Uterus (tissue), 2 donors: ENCODE measurements at regions not wholly inside any gene's neighbourhood (a gene's known extent, or its start where the extent isn't known, plus 50 kb on each side); places are given as distances from the start of the nearest gene placed in this dataset.

Experiments used
- POLR2A ChIP-seq, 2 donors: fragments of 450-650 bp; IDR thresholded peaks; one replicate each; pipeline ENCODE4 v1.6.1; 2016; ENCODE audit warnings: antibody characterized with exemption in 2 of 2, mild to moderate bottlenecking in 1 of 2, moderate library complexity in 1 of 2
- TF ChIP-seq, protein P1 (sequence below), 4 experiments: fragments of 200-600 bp in 2 of 4; fragments of 450-650 bp in 2 of 4; sonication (generic) in 2 of 4; IDR thresholded peaks; one replicate each; pipeline ENCODE4 v1.5.1; 2016 to 2019; ENCODE audit warnings: antibody characterized with exemption in 4 of 4, mild to moderate bottlenecking in 2 of 4, moderate library complexity in 1 of 4

DNA sequence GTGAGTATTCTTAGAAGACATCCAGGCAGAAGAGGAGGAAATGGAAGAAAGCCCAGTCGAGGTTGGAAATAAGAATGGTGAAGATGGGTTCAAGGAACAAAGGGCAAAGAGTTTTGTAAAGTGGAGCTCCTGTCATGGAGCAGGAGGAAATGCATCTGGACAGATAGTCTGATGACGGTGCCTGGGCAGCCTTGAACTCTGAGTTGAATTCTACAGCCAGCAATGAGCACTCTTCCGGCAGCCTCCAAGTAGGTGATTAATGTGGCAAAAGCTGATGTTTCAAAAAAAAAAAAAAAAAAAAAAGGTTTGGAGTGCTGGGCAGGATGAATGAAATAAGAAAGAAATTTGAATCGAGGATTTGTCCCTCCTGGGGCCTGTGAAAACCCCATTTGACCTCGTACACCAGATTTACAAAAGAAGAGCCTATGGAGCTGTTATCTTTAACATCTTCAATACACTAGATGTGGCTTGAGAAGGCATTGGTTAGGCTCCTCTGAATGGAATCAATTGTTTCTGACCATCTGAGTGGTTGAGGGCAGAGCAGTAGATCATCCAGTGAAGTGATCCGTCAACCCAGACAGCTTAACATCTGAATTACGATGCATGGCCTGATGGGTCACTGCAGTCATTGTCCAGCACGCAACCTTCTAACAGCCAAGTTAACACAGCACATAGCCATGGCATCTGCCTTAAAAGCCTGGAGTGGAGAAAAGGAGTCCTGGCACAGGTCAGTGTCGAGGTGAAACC is 449.7 kb downstream of the TXNL1 start:
- TF ChIP-seq, protein P1, sequence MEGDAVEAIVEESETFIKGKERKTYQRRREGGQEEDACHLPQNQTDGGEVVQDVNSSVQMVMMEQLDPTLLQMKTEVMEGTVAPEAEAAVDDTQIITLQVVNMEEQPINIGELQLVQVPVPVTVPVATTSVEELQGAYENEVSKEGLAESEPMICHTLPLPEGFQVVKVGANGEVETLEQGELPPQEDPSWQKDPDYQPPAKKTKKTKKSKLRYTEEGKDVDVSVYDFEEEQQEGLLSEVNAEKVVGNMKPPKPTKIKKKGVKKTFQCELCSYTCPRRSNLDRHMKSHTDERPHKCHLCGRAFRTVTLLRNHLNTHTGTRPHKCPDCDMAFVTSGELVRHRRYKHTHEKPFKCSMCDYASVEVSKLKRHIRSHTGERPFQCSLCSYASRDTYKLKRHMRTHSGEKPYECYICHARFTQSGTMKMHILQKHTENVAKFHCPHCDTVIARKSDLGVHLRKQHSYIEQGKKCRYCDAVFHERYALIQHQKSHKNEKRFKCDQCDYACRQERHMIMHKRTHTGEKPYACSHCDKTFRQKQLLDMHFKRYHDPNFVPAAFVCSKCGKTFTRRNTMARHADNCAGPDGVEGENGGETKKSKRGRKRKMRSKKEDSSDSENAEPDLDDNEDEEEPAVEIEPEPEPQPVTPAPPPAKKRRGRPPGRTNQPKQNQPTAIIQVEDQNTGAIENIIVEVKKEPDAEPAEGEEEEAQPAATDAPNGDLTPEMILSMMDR (IDR thresholded peaks at IDR 0.05): no peak
- TF ChIP-seq POLR2A (IDR thresholded peaks at IDR 0.05): no peak
